PC-9 (cell line): ENCODE measurements at regions not wholly inside any gene's neighbourhood (a gene's known extent, or its start where the extent isn't known, plus 50 kb on each side); places are given as distances from the start of the nearest gene placed in this dataset.

Experiments
- EZH2 ChIP-seq: fragments of 200-600 bp; sonication (generic); IDR thresholded peaks from 2 replicates; pipeline ENCODE4 v1.8.0; 2017; ENCODE audit warnings: antibody characterized with exemption, low read depth
- TF ChIP-seq, protein P1 (sequence below): fragments of 200-600 bp; sonication (generic); conservative IDR thresholded peaks from 2 replicates; pipeline ENCODE4 v1.6.1; 2017; ENCODE audit warnings: mixed run types, antibody characterized with exemption, mild to moderate bottlenecking, moderate library complexity

DNA sequence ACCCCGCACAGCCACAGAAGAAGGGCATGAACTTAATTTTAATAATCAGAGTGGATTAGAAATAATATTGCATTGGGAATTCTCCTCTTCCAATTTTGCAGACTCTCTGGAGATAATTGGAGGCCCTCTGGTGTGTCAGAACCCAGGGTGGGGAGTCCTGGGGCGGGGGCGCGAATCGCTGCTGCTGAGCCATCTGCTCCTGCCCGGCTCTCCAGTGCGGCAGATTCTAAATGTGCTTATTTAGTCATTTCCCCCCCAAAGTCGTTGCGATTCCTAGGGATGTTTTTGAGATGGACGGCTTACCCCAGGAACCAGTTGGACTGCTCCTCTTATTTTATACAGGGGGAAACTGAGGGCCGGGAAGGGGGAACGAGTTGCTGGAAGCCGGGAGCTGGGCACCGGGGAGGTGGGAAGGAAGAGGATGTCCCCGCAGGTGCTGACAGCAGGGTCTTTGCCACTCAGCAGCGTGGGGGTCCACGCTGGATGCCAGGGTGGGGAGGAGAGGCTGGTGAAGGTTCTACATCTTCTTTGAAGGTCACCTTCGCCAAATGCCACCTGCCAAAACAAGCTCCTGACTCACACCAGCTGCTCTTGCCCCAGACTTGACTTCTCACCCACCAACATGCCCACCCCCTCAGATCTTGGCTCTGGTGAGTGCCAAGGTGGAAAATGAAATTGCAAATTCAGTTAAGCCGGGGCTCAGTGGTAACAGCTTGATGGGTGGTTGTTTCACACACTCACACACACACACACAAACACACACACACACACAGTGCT lies 91.3 kb upstream of the PRR23E start:
- TF ChIP-seq, protein P1, sequence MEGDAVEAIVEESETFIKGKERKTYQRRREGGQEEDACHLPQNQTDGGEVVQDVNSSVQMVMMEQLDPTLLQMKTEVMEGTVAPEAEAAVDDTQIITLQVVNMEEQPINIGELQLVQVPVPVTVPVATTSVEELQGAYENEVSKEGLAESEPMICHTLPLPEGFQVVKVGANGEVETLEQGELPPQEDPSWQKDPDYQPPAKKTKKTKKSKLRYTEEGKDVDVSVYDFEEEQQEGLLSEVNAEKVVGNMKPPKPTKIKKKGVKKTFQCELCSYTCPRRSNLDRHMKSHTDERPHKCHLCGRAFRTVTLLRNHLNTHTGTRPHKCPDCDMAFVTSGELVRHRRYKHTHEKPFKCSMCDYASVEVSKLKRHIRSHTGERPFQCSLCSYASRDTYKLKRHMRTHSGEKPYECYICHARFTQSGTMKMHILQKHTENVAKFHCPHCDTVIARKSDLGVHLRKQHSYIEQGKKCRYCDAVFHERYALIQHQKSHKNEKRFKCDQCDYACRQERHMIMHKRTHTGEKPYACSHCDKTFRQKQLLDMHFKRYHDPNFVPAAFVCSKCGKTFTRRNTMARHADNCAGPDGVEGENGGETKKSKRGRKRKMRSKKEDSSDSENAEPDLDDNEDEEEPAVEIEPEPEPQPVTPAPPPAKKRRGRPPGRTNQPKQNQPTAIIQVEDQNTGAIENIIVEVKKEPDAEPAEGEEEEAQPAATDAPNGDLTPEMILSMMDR, result no peak
- TF ChIP-seq EZH2, result no peak
